NAMALWA (cell line): ENCODE measurements at regions not wholly inside any gene's neighbourhood (a gene's known extent, or its start where the extent isn't known, plus 50 kb on each side); places are given as distances from the start of the nearest gene placed in this dataset.

ENCODE experiments used
- DNase-seq: peaks from one replicate; pipeline ENCODE4 v3.0.0-alpha.2; 2015; ENCODE audit warnings: low spot score

- DNase-seq: no peak
Observed at GRCh38 chr1:157289424-157290105, 151.4 kb upstream of the ETV3 start.

GRCh38 chr1:157288996-157289395 lies 150.8 kb upstream of the ETV3 start:
- DNase-seq: no peak

- no peak for DNase-seq
Observed at GRCh38 chr1:157288492-157288891, 150.3 kb upstream of the ETV3 start.

- no peak for DNase-seq
Observed at GRCh38 chr1:157288006-157288405, 149.8 kb upstream of the ETV3 start.

GRCh38 chr1:157287462-157287861 lies 149.3 kb upstream of the ETV3 start:
- no peak for DNase-seq

- DNase-seq: no peak
Observed at GRCh38 chr1:157286646-157287420, 148.6 kb upstream of the ETV3 start.

GRCh38 chr1:157286096-157286495 lies 147.9 kb upstream of the ETV3 start:
- DNase-seq: no peak

GRCh38 chr1:157284451-157284850 lies 146.3 kb upstream of the ETV3 start:
- no peak for DNase-seq

GRCh38 chr1:157279802-157280140 lies 141.6 kb upstream of the ETV3 start:
- no peak for DNase-seq

GRCh38 chr1:157279138-157279801 lies 141.1 kb upstream of the ETV3 start:
- DNase-seq: no peak

- DNase-seq: no peak
Observed at GRCh38 chr1:157278383-157279137, 140.4 kb upstream of the ETV3 start.

GRCh38 chr1:157277913-157278312 lies 139.7 kb upstream of the ETV3 start:
- no peak for DNase-seq

GRCh38 chr1:157277281-157277680 lies 139.1 kb upstream of the ETV3 start:
- no peak for DNase-seq

GRCh38 chr1:157274698-157275534 lies 136.7 kb upstream of the ETV3 start:
- no peak for DNase-seq

- no peak for DNase-seq
Observed at GRCh38 chr1:157272729-157273524, 134.7 kb upstream of the ETV3 start.

GRCh38 chr1:157272264-157272663 lies 134.1 kb upstream of the ETV3 start:
- no peak for DNase-seq

- DNase-seq: peak; percentile 10
Observed at GRCh38 chr1:157270705-157271274, 132.6 kb upstream of the ETV3 start.

- peak; percentile 32 for DNase-seq
Observed at GRCh38 chr1:157269656-157270375, 131.6 kb upstream of the ETV3 start.

- no peak for DNase-seq
Observed at GRCh38 chr1:157262891-157263290, 124.7 kb upstream of the ETV3 start.

GRCh38 chr1:157262422-157262821 lies 124.2 kb upstream of the ETV3 start:
- DNase-seq: no peak
